OCI-LY3 (cell line): ENCODE measurements at regions not wholly inside any gene's neighbourhood (a gene's known extent, or its start where the extent isn't known, plus 50 kb on each side); places are given as distances from the start of the nearest gene placed in this dataset.

Experiments used
- H2AFZ ChIP-seq: fragments of 200-600, 300-600 bp; shearing (Covaris generic); 2 replicates; pipeline ENCODE4 v1.6.0; 2014; ENCODE audit warnings: antibody characterized with exemption, low read depth, low read length
- H3K27ac ChIP-seq: fragments of 200-600, 300-600 bp; sonication (generic); 2 replicates; pipeline ENCODE4 v1.5.1; 2014; ENCODE audit warnings: mild to moderate bottlenecking, low read length, moderate library complexity, mixed read lengths
- H3K27me3 ChIP-seq: fragments of 200-600, 300-600 bp; sonication (generic); 2 replicates; pipeline ENCODE4 v1.6.1; 2014; ENCODE audit warnings: low read depth, low read length, mixed read lengths
- H3K36me3 ChIP-seq: fragments of 200-600, 300-600 bp; sonication (generic); replicated peaks from 2 replicates; pipeline ENCODE3; 2014; ENCODE audit warnings: low read depth, low read length, mixed read lengths
- H3K4me1 ChIP-seq: fragments of 300-600, 200-600 bp; sonication (generic); 2 replicates; pipeline ENCODE4 v1.6.1; 2014; ENCODE audit warnings: low read length, mixed read lengths
- H3K4me2 ChIP-seq: fragments of 200-600, 300-600 bp; sonication (generic); 2 replicates; pipeline ENCODE4 v1.6.1; 2014; ENCODE audit warnings: low read length, mixed read lengths
- H3K4me3 ChIP-seq: fragments of 300-600, 200-600 bp; sonication (generic); 2 replicates; pipeline ENCODE4 v1.5.1; 2014; ENCODE audit warnings: antibody characterized with exemption, mild to moderate bottlenecking, low read length, moderate library complexity
- H3K79me2 ChIP-seq: fragments of 300-600, 200-600 bp; shearing (Covaris generic); 2 replicates; pipeline ENCODE4 v1.6.1; 2014; ENCODE audit warnings: mild to moderate bottlenecking, low read length, mixed read lengths
- H3K9ac ChIP-seq: fragments of 300-600, 200-600 bp; shearing (Covaris generic); 2 replicates; pipeline ENCODE4 v1.6.0; 2014; ENCODE audit warnings: mild to moderate bottlenecking, low read length, moderate library complexity
- H3K9me3 ChIP-seq: fragments of 200-600, 300-600 bp; shearing (Covaris generic); 2 replicates; pipeline ENCODE4 v1.6.1; 2014; ENCODE audit warnings: low read length, mixed read lengths; ENCODE audit not compliant: insufficient read depth
- H4K20me1 ChIP-seq: fragments of 200-600, 300-600 bp; sonication (generic); 2 replicates; pipeline ENCODE4 v1.6.1; 2016; ENCODE audit warnings: low read length, mixed read lengths; ENCODE audit not compliant: insufficient read depth
- EZH2phosphoT487 ChIP-seq: fragments of 200-600 bp; shearing (Covaris generic); IDR thresholded peaks from 2 replicates; pipeline ENCODE4 v1.6.1; 2018; ENCODE audit warnings: antibody characterized with exemption, mixed run types, low read depth
- TF ChIP-seq, protein P1 (sequence below): fragments of 200-600, 300-600 bp; sonication (generic); IDR thresholded peaks from 2 replicates; pipeline ENCODE4 v1.5.1; 2014; ENCODE audit warnings: antibody characterized with exemption, low read length, low read depth

DNA sequence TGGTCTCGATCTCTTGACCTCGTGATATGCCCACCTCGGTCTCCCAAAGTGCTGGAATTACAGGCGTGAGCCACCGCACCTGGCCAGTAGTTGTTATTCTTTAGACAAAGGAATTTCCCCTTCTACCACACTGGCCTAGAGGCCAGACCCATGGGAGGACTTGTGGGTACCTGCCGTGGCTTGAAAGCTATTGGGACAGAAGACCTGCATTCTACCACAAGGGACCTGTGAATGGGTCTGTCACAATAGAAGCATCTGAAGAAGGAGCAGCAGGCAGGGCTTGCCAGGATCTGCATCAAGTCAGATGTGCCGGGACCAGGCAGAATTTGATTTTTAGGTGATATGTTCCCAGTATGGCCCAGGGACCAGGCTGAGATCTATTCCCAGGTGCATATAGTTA lies 356.9 kb downstream of the FGFR2 start:
- Histone ChIP-seq H3K27me3 (no peaks in the 10 kb centered on the region), H3K4me2 (no peak overlapping the region), H3K9me3 (no peaks in the 10 kb centered on the region), H3K4me3 (no peak overlapping the region), H2AFZ (no peak overlapping the region), H3K4me1 (no peaks in the 10 kb centered on the region), H3K27ac (no peak overlapping the region), H3K9ac (no peak overlapping the region), H3K79me2 (no peaks in the 10 kb centered on the region), H3K36me3 (no peaks in the 10 kb centered on the region), H4K20me1 (no peaks in the 10 kb centered on the region)
- no peak for TF ChIP-seq EZH2phosphoT487
- TF ChIP-seq, protein P1, sequence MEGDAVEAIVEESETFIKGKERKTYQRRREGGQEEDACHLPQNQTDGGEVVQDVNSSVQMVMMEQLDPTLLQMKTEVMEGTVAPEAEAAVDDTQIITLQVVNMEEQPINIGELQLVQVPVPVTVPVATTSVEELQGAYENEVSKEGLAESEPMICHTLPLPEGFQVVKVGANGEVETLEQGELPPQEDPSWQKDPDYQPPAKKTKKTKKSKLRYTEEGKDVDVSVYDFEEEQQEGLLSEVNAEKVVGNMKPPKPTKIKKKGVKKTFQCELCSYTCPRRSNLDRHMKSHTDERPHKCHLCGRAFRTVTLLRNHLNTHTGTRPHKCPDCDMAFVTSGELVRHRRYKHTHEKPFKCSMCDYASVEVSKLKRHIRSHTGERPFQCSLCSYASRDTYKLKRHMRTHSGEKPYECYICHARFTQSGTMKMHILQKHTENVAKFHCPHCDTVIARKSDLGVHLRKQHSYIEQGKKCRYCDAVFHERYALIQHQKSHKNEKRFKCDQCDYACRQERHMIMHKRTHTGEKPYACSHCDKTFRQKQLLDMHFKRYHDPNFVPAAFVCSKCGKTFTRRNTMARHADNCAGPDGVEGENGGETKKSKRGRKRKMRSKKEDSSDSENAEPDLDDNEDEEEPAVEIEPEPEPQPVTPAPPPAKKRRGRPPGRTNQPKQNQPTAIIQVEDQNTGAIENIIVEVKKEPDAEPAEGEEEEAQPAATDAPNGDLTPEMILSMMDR = no peak

DNA sequence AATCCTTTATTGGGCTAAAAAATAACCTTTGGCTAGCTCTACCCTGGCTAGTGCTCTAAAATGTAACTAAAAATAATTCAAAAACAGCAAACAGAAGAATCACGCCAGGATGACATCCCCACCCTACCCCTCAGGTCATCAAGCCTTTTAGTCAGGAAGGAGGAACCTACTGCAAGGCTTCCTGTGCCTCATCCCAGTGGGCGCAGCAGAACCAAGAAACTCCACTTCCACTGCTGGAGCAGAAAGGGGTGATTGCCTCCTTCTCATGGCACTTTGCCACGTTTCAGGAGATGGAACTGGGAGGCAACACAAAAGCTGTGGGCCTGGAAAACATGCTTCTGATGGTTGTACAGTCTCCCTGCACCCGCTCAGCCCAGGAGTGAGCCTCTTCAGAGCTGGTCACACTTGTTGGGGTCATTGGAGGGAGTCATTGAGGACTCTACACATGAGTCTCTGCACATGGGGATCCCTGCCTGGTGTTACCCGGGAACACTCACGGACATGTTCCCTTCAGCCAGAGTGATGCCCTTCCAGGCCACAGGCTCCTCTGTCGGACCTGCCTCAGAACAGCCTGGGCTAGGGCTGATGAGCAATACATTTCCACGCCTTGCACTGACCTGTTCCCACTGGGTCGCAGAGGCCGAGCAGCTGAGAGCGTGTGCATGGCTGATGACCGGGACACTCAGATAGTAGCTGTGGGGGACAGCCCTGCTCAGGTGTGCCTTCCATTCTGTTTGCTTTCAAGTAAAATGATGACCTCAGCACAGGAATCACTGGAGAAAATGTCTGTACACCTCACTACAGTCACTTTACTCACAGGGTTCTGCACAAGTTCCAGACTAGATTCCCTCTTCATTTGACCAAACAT lies 355.3 kb downstream of the FGFR2 start:
- no peak overlapping the region for H3K4me2 ChIP-seq
- no peaks in the 10 kb centered on the region for H3K9me3 ChIP-seq
- no peak overlapping the region for H3K4me3 ChIP-seq
- no peaks in the 10 kb centered on the region for H4K20me1 ChIP-seq
- no peak for TF ChIP-seq EZH2phosphoT487
- TF ChIP-seq, protein P1 = no peak
- H3K27ac ChIP-seq = no peak overlapping the region
- H3K27me3 ChIP-seq = peaks cover under 1% of the 10 kb centered on the region; the same call in 1 of the 2 replicates
- no peak overlapping the region for H3K9ac ChIP-seq
- no peaks in the 10 kb centered on the region for H3K36me3 ChIP-seq
- H3K79me2 ChIP-seq = no peaks in the 10 kb centered on the region
- no peaks in the 10 kb centered on the region for H3K4me1 ChIP-seq
- H2AFZ ChIP-seq = no peak overlapping the region

DNA sequence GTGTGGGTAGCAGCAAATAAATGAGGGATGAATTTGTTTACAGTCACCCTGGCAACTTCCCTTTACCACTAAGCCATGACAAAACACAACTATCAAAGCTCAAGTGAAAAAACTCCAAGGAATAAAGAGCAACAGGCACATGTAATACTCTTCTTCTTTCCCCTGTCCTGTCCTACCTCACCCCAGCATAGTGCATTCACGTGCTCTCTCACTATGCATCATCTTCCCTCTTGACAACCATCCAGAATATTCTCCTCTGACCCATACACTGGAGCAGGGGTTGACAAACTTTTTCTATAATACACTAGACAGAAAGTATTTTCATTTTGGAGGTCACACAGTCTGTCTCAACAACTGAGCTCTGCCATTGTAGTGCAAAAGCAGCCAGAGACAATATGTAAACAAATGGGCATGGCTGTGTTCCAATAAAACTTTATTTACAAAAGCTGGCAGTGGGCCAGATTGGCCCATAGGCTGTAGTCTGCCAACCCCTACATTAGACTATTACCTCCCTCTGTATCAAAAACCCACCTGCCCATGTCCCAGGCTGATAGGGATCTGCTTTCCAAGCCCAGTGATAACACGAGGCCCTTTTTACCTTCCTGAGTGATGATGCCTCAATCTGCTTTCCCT lies 354.5 kb downstream of the FGFR2 start:
- no peaks in the 10 kb centered on the region for H3K36me3 ChIP-seq
- no peak overlapping the region for H3K9ac ChIP-seq
- no peak overlapping the region for H3K4me2 ChIP-seq
- no peak overlapping the region for H3K4me3 ChIP-seq
- TF ChIP-seq, protein P1 = no peak
- TF ChIP-seq EZH2phosphoT487 = no peak
- peaks cover 5% of the 10 kb centered on the region; the same call in 1 of the 2 replicates for H3K27me3 ChIP-seq
- H2AFZ ChIP-seq = no peak overlapping the region
- no peaks in the 10 kb centered on the region for H4K20me1 ChIP-seq
- H3K79me2 ChIP-seq = no peaks in the 10 kb centered on the region
- no peaks in the 10 kb centered on the region for H3K4me1 ChIP-seq
- no peaks in the 10 kb centered on the region for H3K9me3 ChIP-seq
- H3K27ac ChIP-seq = no peak overlapping the region

DNA sequence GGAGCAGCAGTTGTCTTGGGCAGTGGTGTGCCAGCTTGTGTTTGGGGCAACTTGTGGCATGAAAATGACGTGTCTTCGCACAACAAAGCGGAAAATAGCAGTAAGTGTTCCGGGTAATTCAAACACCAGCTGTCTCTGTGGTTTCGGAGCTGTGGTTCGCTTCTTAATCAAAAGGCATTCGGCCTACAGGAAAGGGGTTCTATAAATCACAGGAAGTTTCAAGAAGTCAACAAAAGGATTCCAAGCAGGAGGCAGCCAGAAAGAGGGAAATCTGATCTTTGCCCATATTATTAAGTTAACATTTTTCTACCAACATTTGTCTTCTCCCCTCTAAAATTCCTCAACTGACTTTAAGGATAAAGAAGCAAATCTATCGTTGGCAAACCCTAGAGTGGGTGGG lies 353.4 kb downstream of the FGFR2 start:
- TF ChIP-seq, protein P1 = no peak
- TF ChIP-seq EZH2phosphoT487 = no peak
- Histone ChIP-seq H3K27me3 (peaks cover 5% of the 10 kb centered on the region; the same call in 1 of the 2 replicates), H4K20me1 (no peaks in the 10 kb centered on the region), H3K27ac (no peak overlapping the region), H3K4me3 (no peak overlapping the region), H3K4me2 (no peak overlapping the region), H3K9me3 (no peaks in the 10 kb centered on the region), H3K79me2 (no peaks in the 10 kb centered on the region), H3K4me1 (no peaks in the 10 kb centered on the region), H3K36me3 (no peaks in the 10 kb centered on the region), H3K9ac (no peak overlapping the region), H2AFZ (no peak overlapping the region)
